ENCODE measurements at regions not wholly inside any gene's neighbourhood (a gene's known extent, or its start where the extent isn't known, plus 50 kb on each side); places are given as distances from the start of the nearest gene placed in this dataset.

DNA sequence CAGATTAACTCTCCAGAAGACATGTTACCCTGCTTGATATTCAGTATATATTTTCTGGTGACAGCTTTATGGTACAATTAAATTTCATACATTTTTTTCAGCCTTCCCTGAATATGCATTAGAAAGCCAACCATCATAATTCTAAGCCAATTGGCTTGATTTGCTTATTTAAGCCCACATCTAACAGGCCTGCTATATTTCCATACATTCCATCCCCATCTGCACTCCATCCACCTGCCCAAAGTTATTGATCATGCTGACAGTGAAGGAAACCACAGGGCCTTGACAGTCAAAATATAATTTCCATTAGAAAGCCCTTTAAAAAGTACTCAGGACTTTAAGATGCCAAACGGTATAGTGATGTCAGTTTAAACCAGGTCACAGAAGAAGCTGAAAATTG, 164.3 kb downstream of the GXYLT1 start:
- TF ChIP-seq, protein P1, sequence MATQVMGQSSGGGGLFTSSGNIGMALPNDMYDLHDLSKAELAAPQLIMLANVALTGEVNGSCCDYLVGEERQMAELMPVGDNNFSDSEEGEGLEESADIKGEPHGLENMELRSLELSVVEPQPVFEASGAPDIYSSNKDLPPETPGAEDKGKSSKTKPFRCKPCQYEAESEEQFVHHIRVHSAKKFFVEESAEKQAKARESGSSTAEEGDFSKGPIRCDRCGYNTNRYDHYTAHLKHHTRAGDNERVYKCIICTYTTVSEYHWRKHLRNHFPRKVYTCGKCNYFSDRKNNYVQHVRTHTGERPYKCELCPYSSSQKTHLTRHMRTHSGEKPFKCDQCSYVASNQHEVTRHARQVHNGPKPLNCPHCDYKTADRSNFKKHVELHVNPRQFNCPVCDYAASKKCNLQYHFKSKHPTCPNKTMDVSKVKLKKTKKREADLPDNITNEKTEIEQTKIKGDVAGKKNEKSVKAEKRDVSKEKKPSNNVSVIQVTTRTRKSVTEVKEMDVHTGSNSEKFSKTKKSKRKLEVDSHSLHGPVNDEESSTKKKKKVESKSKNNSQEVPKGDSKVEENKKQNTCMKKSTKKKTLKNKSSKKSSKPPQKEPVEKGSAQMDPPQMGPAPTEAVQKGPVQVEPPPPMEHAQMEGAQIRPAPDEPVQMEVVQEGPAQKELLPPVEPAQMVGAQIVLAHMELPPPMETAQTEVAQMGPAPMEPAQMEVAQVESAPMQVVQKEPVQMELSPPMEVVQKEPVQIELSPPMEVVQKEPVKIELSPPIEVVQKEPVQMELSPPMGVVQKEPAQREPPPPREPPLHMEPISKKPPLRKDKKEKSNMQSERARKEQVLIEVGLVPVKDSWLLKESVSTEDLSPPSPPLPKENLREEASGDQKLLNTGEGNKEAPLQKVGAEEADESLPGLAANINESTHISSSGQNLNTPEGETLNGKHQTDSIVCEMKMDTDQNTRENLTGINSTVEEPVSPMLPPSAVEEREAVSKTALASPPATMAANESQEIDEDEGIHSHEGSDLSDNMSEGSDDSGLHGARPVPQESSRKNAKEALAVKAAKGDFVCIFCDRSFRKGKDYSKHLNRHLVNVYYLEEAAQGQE (IDR thresholded peaks at IDR 0.05; ENCODE audit: insufficient replicate concordance, low read depth): no peak
- TF ChIP-seq, protein P2, sequence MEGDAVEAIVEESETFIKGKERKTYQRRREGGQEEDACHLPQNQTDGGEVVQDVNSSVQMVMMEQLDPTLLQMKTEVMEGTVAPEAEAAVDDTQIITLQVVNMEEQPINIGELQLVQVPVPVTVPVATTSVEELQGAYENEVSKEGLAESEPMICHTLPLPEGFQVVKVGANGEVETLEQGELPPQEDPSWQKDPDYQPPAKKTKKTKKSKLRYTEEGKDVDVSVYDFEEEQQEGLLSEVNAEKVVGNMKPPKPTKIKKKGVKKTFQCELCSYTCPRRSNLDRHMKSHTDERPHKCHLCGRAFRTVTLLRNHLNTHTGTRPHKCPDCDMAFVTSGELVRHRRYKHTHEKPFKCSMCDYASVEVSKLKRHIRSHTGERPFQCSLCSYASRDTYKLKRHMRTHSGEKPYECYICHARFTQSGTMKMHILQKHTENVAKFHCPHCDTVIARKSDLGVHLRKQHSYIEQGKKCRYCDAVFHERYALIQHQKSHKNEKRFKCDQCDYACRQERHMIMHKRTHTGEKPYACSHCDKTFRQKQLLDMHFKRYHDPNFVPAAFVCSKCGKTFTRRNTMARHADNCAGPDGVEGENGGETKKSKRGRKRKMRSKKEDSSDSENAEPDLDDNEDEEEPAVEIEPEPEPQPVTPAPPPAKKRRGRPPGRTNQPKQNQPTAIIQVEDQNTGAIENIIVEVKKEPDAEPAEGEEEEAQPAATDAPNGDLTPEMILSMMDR (IDR thresholded peaks at IDR 0.05; ENCODE audit: insufficient read depth, low read length): no peak
